GM21515 (cell line): ENCODE measurements at regions not wholly inside any gene's neighbourhood (a gene's known extent, or its start where the extent isn't known, plus 50 kb on each side); places are given as distances from the start of the nearest gene placed in this dataset.

Source experiments
- ATAC-seq: cut with Tn5 transposase; IDR thresholded peaks from one replicate; pipeline ENCODE4 v1.9.1; 2021; ENCODE audit not compliant: unreplicated experiment

DNA sequence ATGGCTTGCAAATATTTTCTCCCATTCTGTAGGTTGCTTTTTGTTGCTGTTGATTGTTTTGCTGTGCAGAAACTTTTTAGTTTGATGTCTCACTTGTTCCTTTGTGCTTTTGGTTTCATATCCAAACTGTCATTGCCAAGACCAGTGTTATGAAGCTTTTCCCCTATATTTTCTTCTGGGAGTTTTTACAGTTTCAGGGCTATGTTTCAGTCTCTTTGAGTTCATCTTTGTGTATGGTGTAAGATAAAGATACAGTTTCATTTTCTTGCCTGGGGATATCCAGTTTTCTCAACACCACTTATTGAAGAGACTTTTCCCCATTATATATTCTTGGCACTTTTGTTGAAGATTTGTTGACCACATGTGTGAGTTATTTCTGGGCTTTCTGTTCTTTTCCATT lies 139.9 kb downstream of the MRPL57 start:
- ATAC-seq, result no peak

DNA sequence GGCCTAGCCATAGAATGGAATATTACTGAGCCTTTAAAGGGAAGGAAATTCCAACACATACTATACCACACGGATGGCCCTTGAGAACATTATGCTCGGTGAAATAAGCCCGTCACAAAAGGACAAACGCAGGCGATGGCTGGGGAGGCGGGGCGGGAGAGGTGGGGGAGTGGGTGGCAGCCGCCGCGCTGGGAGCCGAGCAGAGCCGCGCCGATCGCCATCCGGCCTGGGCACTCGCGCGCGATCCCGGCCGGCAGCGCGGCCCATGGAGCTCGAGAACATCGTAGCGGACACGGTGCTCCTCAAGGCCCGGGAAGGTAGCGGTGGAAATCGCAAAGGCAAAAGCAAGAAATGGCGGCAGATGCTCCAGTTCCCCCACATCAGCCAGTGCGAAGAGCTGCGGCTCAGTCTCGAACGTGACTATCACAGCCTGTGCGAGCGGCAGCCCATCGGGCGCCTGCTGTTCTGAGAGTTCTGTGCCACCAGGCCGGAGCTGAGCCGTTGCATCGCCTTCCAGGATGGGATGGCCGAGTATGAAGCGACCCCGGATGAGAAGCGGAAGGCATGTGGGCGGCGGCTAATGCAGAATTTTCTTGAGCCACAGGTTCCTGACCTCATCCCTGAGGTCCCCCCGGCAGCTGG lies 140.1 kb downstream of the ZDHHC20 start:
- ATAC-seq, result no peak

DNA sequence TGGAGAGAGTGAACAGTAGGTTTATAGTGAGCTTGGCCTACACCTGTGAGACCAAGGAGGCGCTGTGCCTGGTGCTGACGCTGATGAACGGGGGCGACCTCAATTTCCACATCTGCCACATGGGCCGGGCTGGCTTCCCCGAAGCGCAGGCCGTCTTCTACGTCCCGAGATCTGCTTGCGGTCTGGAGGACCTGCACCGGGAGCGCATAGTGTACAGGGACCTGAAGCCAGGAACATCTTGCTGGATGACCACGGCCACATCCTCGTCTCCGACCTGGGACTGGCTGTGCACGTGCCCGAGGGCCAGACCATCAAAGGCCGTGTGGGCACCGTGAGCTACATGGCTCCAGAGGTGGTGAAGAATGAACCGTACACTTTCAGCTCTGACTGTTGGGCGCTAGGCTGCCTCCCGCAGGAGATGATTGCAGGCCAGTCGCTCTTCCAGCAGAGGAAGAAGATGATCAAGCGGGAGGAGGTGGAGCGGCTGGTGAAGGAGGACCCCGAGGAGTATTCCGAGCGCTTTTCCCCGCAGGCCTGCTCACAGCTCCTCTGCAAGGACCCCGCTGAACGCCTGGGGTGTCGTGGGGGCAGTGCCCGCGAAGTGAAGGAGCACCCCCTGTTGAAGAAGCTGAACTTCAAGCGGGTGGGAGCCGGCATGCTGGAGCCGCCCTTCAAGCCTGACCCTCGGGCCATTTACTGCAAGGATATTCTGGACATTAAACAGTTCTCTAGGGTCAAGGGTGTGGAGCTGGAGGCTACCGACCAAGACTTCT lies 139.0 kb downstream of the ZDHHC20 start:
- ATAC-seq, result no peak

DNA sequence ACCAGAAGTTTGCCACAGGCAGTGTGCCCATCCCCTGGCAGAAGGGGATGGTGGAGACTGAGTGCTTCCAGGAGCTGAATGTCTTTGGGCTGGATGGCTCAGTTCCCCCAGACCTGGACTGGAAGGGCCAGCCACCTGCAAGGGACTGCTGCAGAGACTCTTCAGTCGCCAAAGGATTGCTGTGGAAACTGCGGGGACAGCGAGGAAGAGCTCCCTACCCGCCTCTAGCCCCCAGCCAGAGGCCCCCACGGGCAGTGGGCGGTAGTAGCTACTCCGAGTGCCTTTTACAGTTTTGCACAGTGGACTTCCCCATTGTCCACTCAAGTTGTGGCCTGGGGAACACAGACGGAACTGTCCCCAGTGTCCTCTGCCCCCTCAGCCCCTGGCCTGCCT lies 138.5 kb downstream of the ZDHHC20 start:
- ATAC-seq, result no peak

DNA sequence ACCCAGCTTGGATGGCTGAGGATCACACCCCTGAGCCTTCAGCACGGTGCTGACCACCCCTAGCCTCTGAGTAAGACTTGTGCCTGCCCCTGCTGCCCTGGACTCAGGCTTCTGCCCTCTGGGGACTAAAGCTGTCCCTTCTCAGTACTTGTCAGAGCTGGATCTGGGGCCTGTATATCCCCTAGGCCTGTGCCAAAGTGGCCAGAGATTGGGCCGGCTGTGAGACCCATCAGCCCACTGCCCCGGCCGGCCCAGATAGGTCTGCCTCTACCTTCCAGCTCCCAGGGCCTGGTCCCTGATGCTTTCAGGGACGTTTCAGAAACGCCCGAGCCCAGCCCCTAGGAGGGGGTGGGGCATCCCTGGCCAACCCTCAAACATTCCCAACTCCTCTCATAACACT lies 137.8 kb downstream of the ZDHHC20 start:
- no peak for ATAC-seq

DNA sequence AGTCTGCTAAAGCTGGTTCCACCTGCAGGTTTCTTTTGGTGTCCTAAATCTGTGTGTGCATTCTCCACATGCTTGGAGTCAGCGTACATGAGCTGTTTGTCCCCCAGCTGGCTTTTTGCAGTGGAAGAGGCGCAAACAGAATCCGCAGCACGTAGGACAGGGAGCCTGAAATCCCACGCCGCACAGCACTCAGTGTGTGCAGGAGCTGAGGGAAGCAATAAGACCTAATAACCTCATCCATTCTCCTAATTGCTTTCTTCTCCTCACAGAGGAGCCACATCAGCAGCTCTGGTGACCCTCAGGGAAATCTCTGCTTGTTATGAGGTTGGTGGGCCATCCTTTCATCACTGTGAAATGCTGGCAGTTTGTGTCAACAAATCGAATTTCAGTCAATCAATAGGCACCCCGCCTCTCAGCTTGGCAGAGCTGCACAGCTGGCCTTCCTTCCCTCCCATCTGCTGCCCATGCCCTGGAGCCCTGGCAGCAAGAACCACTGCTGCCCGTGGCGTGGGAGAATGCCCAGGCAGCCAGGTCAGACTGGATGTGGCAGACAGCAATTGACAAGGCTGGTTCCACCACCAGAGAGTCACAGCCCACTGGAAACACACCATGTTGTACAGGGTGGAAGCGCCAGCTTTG lies 136.7 kb downstream of the ZDHHC20 start:
- ATAC-seq, result no peak
